CD4-positive, alpha-beta T cell treated with Interleukin-17A for 1 hour (primary cell): ENCODE measurements at regions not wholly inside any gene's neighbourhood (a gene's known extent, or its start where the extent isn't known, plus 50 kb on each side); places are given as distances from the start of the nearest gene placed in this dataset.

Source experiments
- DNase-seq: peaks from one replicate; pipeline ENCODE4 v3.0.0-alpha.2; 2020

GRCh38 chr6:113642001-113642713 lies 215.0 kb upstream of the MARCKS start:
- DNase-seq: no peak

- no peak for DNase-seq
Measured at GRCh38 chr6:113642714-113643406, 214.3 kb upstream of the MARCKS start.

- DNase-seq: no peak
Measured at GRCh38 chr6:113643407-113643770, 213.8 kb upstream of the MARCKS start.

- DNase-seq: no peak
Measured at GRCh38 chr6:113644861-113645575, 212.1 kb upstream of the MARCKS start.

- no peak for DNase-seq
Measured at GRCh38 chr6:113645576-113645970, 211.6 kb upstream of the MARCKS start.

- no peak for DNase-seq
Measured at GRCh38 chr6:113645986-113646385, 211.2 kb upstream of the MARCKS start.

- no peak for DNase-seq
Measured at GRCh38 chr6:113646701-113647100, 210.4 kb upstream of the MARCKS start.

- no peak for DNase-seq
Measured at GRCh38 chr6:113647143-113647889, 209.8 kb upstream of the MARCKS start.

- DNase-seq: no peak
Measured at GRCh38 chr6:113648698-113649097, 208.4 kb upstream of the MARCKS start.

- no peak for DNase-seq
Measured at GRCh38 chr6:113649276-113649675, 207.9 kb upstream of the MARCKS start.

- no peak for DNase-seq
Measured at GRCh38 chr6:113649880-113650609, 207.1 kb upstream of the MARCKS start.

- no peak for DNase-seq
Measured at GRCh38 chr6:113650610-113650979, 206.6 kb upstream of the MARCKS start.

GRCh38 chr6:113651120-113651519 lies 206.0 kb upstream of the MARCKS start:
- no peak for DNase-seq

GRCh38 chr6:113651920-113652319 lies 205.2 kb upstream of the MARCKS start:
- DNase-seq: no peak

GRCh38 chr6:113653275-113653674 lies 203.9 kb upstream of the MARCKS start:
- DNase-seq: no peak

GRCh38 chr6:113654396-113654795 lies 202.7 kb upstream of the MARCKS start:
- DNase-seq: no peak

GRCh38 chr6:113655761-113656160 lies 201.4 kb upstream of the MARCKS start:
- DNase-seq: no peak

GRCh38 chr6:113659762-113660404 lies 197.3 kb upstream of the MARCKS start:
- DNase-seq: no peak

GRCh38 chr6:113660819-113661218 lies 196.3 kb upstream of the MARCKS start:
- DNase-seq: no peak

GRCh38 chr6:113662093-113662665 lies 195.0 kb upstream of the MARCKS start:
- DNase-seq: no peak

- DNase-seq: no peak
Measured at GRCh38 chr6:113662688-113663333, 194.3 kb upstream of the MARCKS start.
